Stimulated activated CD4-positive, alpha-beta T cell treated with anti-CD3 and anti-CD28 coated beads, Interleukin-15, amount 100 ng/mL, for 1 hour (primary cell): ENCODE measurements at regions not wholly inside any gene's neighbourhood (a gene's known extent, or its start where the extent isn't known, plus 50 kb on each side); places are given as distances from the start of the nearest gene placed in this dataset.
"Not testable (repeated sequence)": the region's sequence is repeated elsewhere in the genome, so short reads cannot be mapped to it uniquely, and the experiment has no call there.

Source experiments
- DNase-seq, 2 donors: peaks; one replicate each; pipeline ENCODE4 v3.0.0-alpha.2; 2020; ENCODE audit warnings: low read depth in 1 of 2, low spot score in 1 of 2

GRCh38 chr10:78207216-78207615 is 173.6 kb downstream of the RPS24 start:
- DNase-seq, result no peak

- DNase-seq, result no peak
These were observed 174.1 kb downstream of the RPS24 start for GRCh38 chr10:78207776-78208175.

GRCh38 chr10:78209970-78210369 is 176.3 kb downstream of the RPS24 start:
- no peak for DNase-seq

- DNase-seq, result no peak
These were observed 176.9 kb downstream of the RPS24 start for GRCh38 chr10:78210548-78210947.

- no peak for DNase-seq
These were observed 177.3 kb downstream of the RPS24 start for GRCh38 chr10:78210976-78211375.

- no peak for DNase-seq
These were observed 177.9 kb downstream of the RPS24 start for GRCh38 chr10:78211561-78212051.

GRCh38 chr10:78212060-78212785 is 178.6 kb downstream of the RPS24 start:
- DNase-seq, result no peak

GRCh38 chr10:78212786-78213175 is 179.1 kb downstream of the RPS24 start:
- no peak for DNase-seq

GRCh38 chr10:78214955-78215354 is 181.3 kb downstream of the RPS24 start:
- DNase-seq, result no peak

GRCh38 chr10:78215645-78216044 is 182.0 kb downstream of the RPS24 start:
- DNase-seq, result no peak

GRCh38 chr10:78217336-78217735 is 183.7 kb downstream of the RPS24 start:
- no peak for DNase-seq

- DNase-seq, result no peak
These were observed 185.3 kb downstream of the RPS24 start for GRCh38 chr10:78218798-78219490.

GRCh38 chr10:78219568-78219967 is 185.9 kb downstream of the RPS24 start:
- DNase-seq, result not testable (repeated sequence)

GRCh38 chr10:78220781-78221180 is 187.1 kb downstream of the RPS24 start:
- DNase-seq, result no peak

- DNase-seq, result no peak
These were observed 188.6 kb downstream of the RPS24 start for GRCh38 chr10:78222096-78222790.

GRCh38 chr10:78223088-78223487 is 189.4 kb downstream of the RPS24 start:
- no peak for DNase-seq

GRCh38 chr10:78224602-78225001 is 190.9 kb downstream of the RPS24 start:
- DNase-seq, result no peak

GRCh38 chr10:78225594-78225993 is 191.9 kb downstream of the RPS24 start:
- no peak for DNase-seq

- no peak for DNase-seq
These were observed 195.8 kb downstream of the RPS24 start for GRCh38 chr10:78229489-78229888.

GRCh38 chr10:78229950-78230675 is 196.4 kb downstream of the RPS24 start:
- no peak for DNase-seq

GRCh38 chr10:78231327-78231726 is 197.7 kb downstream of the RPS24 start:
- no peak for DNase-seq
